BJ (cell line): ENCODE measurements at regions not wholly inside any gene's neighbourhood (a gene's known extent, or its start where the extent isn't known, plus 50 kb on each side); places are given as distances from the start of the nearest gene placed in this dataset.
"Not testable (repeated sequence)": the region's sequence is repeated elsewhere in the genome, so short reads cannot be mapped to it uniquely, and the experiment has no call there.

Experiments
- CTCF ChIA-PET: fragments of 350-600 bp; formaldehyde crosslinking; extraction: SDS; loops from one replicate; lab custom pipeline; 2021; ENCODE audit warnings: antibody characterized with exemption, inconsistent platforms; lab: Yijun Ruan, JAX
- POLR2A ChIA-PET: fragments of 300-600 bp; sonication (Branson Sonifier 250); formaldehyde crosslinking; extraction: SDS; loops from one replicate; lab custom pipeline; 2021; ENCODE audit warnings: antibody characterized with exemption; lab: Charles Lee
- DNase-seq: peaks from one replicate; pipeline ENCODE4 v3.0.0-alpha.2; 2011; ENCODE audit warnings: low read depth
- H3K27me3 ChIP-seq: 2 replicates; pipeline ENCODE4 v1.6.0; 2011; ENCODE audit warnings: low read length; ENCODE audit not compliant: control insufficient read depth, insufficient read depth
- H3K36me3 ChIP-seq: 2 replicates; pipeline ENCODE4 v1.5.1; 2011; ENCODE audit warnings: low read length; ENCODE audit not compliant: control insufficient read depth, insufficient read depth
- H3K4me3 ChIP-seq: 2 replicates; pipeline ENCODE4 v1.5.1; 2011; ENCODE audit warnings: low read depth, mild to moderate bottlenecking, control low read depth, low read length
- CTCF ChIP-seq: IDR thresholded peaks from 2 replicates; pipeline ENCODE4 v1.5.1; 2011; ENCODE audit warnings: low read depth, mild to moderate bottlenecking, control low read depth, inconsistent platforms, low read length, moderate library complexity; ENCODE audit not compliant: insufficient read depth

- no peak overlapping the region for H3K4me3 ChIP-seq
- H3K27me3 ChIP-seq = no peaks in the 10 kb centered on the region
- CTCF ChIA-PET = no interaction called here
- DNase-seq = no peak
- H3K36me3 ChIP-seq = no peaks in the 10 kb centered on the region
- POLR2A ChIA-PET = no interaction called here
- no peak for TF ChIP-seq CTCF
These were observed 87.5 kb downstream of the CHCHD4 start for GRCh38 chr3:14037211-14037610.

- Histone ChIP-seq H3K36me3 (no peaks in the 10 kb centered on the region), H3K27me3 (no peaks in the 10 kb centered on the region), H3K4me3 (no peak overlapping the region)
- DNase-seq = no peak
- CTCF ChIA-PET = no interaction called here
- TF ChIP-seq CTCF = no peak
- POLR2A ChIA-PET = no interaction called here
These were observed 91.6 kb downstream of the CHCHD4 start for GRCh38 chr3:14033023-14033422.

GRCh38 chr3:14031271-14031670 lies 93.4 kb downstream of the CHCHD4 start:
- H3K27me3 ChIP-seq = no peaks in the 10 kb centered on the region
- no peak for DNase-seq
- POLR2A ChIA-PET = no interaction called here
- H3K4me3 ChIP-seq = no peak overlapping the region
- TF ChIP-seq CTCF = no peak
- H3K36me3 ChIP-seq = no peaks in the 10 kb centered on the region
- CTCF ChIA-PET = no interaction called here

GRCh38 chr3:14029390-14029995 lies 95.2 kb downstream of the CHCHD4 start:
- H3K36me3 ChIP-seq, CTCF ChIA-PET, POLR2A ChIA-PET, DNase-seq, H3K27me3 ChIP-seq, H3K4me3 ChIP-seq: not testable (repeated sequence)

GRCh38 chr3:14028122-14028521 lies 96.5 kb downstream of the CHCHD4 start:
- CTCF ChIA-PET, POLR2A ChIA-PET, H3K4me3 ChIP-seq, H3K36me3 ChIP-seq, H3K27me3 ChIP-seq, DNase-seq: not testable (repeated sequence)

GRCh38 chr3:14019459-14019858 lies 105.2 kb downstream of the CHCHD4 start:
- POLR2A ChIA-PET = no interaction called here
- Histone ChIP-seq H3K36me3 (no peaks in the 10 kb centered on the region), H3K27me3 (no peaks in the 10 kb centered on the region), H3K4me3 (no peak overlapping the region)
- no peak for TF ChIP-seq CTCF
- DNase-seq = no peak
- CTCF ChIA-PET = no interaction called here
